ENCODE measurements at regions not wholly inside any gene's neighbourhood (a gene's known extent, or its start where the extent isn't known, plus 50 kb on each side); places are given as distances from the start of the nearest gene placed in this dataset.
A peak's percentile ranks its signal among the peaks of the same experiment; 100 is the strongest.

DNA sequence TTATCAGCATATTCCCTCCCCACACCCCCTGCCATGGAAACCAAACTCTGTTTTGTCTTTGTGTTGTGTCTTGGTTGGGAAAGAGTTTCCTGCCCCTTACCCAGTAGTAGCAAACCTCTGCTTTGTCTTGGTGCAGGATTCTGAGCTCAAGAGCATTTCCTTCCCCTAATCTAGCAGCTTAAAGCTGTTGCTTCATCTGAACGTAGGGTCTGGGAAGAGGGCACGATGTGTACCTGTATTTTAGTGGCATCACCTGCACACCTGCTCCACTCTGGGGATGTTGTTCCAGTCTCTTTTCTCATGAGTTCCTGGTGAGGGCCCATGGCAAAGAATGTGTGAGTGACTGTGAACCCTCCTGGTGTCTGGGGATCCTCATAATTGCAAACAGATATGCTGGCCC, 164.7 kb downstream of the SCP2D1 start:
- no peak for TF ChIP-seq CTCF (IDR thresholded peaks at IDR 0.05; ENCODE audit: extremely low read depth, missing control alignments)
- DNase-seq (ENCODE audit: low spot score): no peak

GRCh38 chr20:18979132-18979531, 165.5 kb downstream of the SCP2D1 start:
- DNase-seq (ENCODE audit: low spot score): no peak
- no peak for TF ChIP-seq CTCF (IDR thresholded peaks at IDR 0.05; ENCODE audit: extremely low read depth, missing control alignments)

- TF ChIP-seq CTCF (IDR thresholded peaks at IDR 0.05; ENCODE audit: extremely low read depth, missing control alignments): no peak
- DNase-seq (ENCODE audit: low spot score): no peak
These were observed 168.5 kb downstream of the SCP2D1 start for GRCh38 chr20:18981962-18982539.

DNA sequence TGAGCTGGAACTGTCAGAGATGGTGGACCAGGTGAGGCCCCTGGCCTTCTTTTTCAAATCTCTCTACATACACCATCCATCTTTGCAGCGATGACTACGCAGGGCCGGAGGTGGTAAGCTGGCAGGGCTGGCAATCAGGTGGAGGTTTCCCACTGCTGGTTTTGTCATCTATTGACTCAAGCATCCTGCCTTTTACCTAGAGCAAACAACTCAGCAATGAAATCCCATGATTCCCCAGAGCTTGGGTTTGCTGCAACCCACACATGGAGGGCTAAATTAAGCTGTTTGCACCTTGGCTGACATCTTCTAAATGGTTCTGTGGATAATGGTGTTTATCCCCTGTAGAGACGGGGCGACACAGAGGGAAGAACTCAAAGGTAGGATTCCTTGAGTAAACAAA, 170.2 kb downstream of the SCP2D1 start:
- TF ChIP-seq CTCF (IDR thresholded peaks at IDR 0.05; ENCODE audit: extremely low read depth, missing control alignments): no peak
- no peak for DNase-seq (ENCODE audit: low spot score)

- no peak for TF ChIP-seq CTCF (IDR thresholded peaks at IDR 0.05; ENCODE audit: extremely low read depth, missing control alignments)
- peak; percentile 35 for DNase-seq (ENCODE audit: low spot score)
These were observed 170.9 kb downstream of the SCP2D1 start for GRCh38 chr20:18984238-18985200.

DNA sequence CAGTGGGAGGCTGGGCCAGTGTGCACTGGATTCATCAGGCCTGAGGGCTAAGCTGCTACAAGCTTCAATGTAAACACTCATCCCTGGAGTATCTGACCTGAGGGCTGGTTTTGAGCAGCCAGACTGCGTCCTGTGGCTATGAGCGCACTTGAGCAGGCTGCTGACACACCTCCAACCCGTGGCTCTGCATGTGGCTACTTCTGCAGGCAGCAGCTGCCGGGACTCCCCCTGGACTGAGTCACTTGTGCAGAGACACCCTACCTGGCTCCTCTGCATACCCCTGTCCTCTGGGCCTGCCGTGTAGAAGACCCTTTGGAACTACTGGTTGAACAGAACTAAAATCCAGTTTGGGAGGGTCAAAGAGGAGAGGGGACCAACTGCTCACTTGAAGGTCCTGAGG, 172.0 kb downstream of the SCP2D1 start:
- no peak for DNase-seq (ENCODE audit: low spot score)
- TF ChIP-seq CTCF (IDR thresholded peaks at IDR 0.05; ENCODE audit: extremely low read depth, missing control alignments): no peak

DNA sequence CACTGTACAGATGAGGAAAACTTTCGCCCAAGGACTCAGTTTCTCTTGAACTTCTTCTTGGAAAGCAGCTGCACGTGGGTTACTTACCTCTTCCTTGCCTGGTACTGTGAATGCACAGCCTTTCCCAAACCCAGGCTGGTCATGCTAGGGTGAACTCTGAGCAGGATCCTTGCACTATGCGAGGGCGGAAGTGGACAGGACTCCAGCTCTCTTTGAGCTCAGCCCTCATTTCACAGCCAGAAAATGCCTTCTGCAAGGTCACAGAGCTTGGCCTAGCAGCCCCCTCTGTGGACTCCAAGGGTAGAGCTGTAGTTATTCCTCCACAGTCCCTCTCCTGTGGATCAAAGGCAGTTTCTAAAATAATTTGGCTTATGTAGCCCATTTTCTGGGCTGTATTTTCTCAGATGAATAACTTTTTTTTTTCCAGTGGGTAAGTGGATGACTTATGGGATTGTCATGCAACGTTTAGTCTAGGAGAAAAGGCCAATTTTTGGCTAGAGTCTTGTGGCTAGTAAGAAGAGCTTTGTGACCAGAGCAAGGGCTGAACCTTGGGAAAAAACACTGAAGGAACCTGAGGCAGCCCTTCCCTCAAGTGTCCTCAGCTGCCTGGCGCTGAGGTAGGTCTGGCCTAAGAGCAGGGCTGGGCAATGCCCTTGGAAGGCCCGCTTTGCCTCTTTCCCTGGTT, 172.7 kb downstream of the SCP2D1 start:
- TF ChIP-seq CTCF (IDR thresholded peaks at IDR 0.05; ENCODE audit: extremely low read depth, missing control alignments): no peak
- no peak for DNase-seq (ENCODE audit: low spot score)

All from GM20000 (cell line).